Activated T-cell treated with anti-CD3 and anti-CD28 coated beads, Interleukin-2, amount 50 U/mL, for 72 hours (primary cell): ENCODE measurements at regions not wholly inside any gene's neighbourhood (a gene's known extent, or its start where the extent isn't known, plus 50 kb on each side); places are given as distances from the start of the nearest gene placed in this dataset.

Source experiments
- ATAC-seq, 2 donors: fragments of 150-1000 bp; cut with Tn5 transposase; replicated peaks in 1 of 2; 2 replicates each; pipeline ENCODE4 v1.10.0; 2021; ENCODE audit warnings: moderate library complexity in 2 of 2, mild to moderate bottlenecking in 1 of 2
- DNase-seq, 2 donors: peaks; one replicate each; pipeline ENCODE4 v3.0.0; 2021 to 2022; ENCODE audit warnings: mixed read lengths in 1 of 2
- H3K27ac Mint-ChIP-seq: one replicate; pipeline ENCODE4 v1.8.0; 2022; ENCODE audit warnings: mild to moderate bottlenecking, moderate library complexity, mixed read lengths
- H3K27me3 Mint-ChIP-seq: one replicate; pipeline ENCODE4 v1.8.0; 2022; ENCODE audit warnings: low read depth, mixed read lengths
- H3K36me3 Mint-ChIP-seq, 2 donors: one replicate each; pipeline ENCODE4 v1.8.0; 2022; ENCODE audit warnings: mixed read lengths in 2 of 2, mild to moderate bottlenecking in 1 of 2; ENCODE audit not compliant: insufficient read depth in 2 of 2
- H3K4me1 Mint-ChIP-seq: one replicate; pipeline ENCODE4 v1.8.0; 2022; ENCODE audit warnings: low read depth, mixed read lengths
- H3K4me3 Mint-ChIP-seq, 2 donors: one replicate each; pipeline ENCODE4 v1.8.0; 2022; ENCODE audit warnings: mild to moderate bottlenecking in 2 of 2, mixed read lengths in 2 of 2, moderate library complexity in 2 of 2
- H3K9me3 Mint-ChIP-seq, 2 donors: one replicate each; pipeline ENCODE4 v1.8.0; 2022; ENCODE audit warnings: mixed read lengths in 2 of 2

- Mint-ChIP-seq H3K4me1 (no peaks in the 10 kb centered on the region), H3K36me3 (no peaks in the 10 kb centered on the region), H3K4me3 (no peak overlapping the region), H3K9me3 (peaks cover 0 to 4% of the 10 kb centered on the region in 2 donors), H3K27ac (no peak overlapping the region), H3K27me3 (peaks cover 15% of the 10 kb centered on the region)
- DNase-seq (no peak), ATAC-seq (no peak)
Observed at GRCh38 chr5:76030343-76030742, 52.8 kb upstream of the SV2C start.

- no peaks in the 10 kb centered on the region for H3K9me3 Mint-ChIP-seq
- H3K27me3 Mint-ChIP-seq = peaks cover 9% of the 10 kb centered on the region
- H3K4me3 Mint-ChIP-seq = no peak overlapping the region
- ATAC-seq (no peak), DNase-seq (no peak)
- no peaks in the 10 kb centered on the region for H3K4me1 Mint-ChIP-seq
- no peak overlapping the region for H3K27ac Mint-ChIP-seq
- no peaks in the 10 kb centered on the region for H3K36me3 Mint-ChIP-seq
Observed at GRCh38 chr5:76029739-76030138, 53.4 kb upstream of the SV2C start.

GRCh38 chr5:76025790-76026189 lies 57.4 kb upstream of the SV2C start:
- no peaks in the 10 kb centered on the region for H3K36me3 Mint-ChIP-seq
- no peak overlapping the region for H3K4me3 Mint-ChIP-seq
- no peak for ATAC-seq
- H3K27ac Mint-ChIP-seq = no peak overlapping the region
- DNase-seq = no peak
- H3K9me3 Mint-ChIP-seq = no peaks in the 10 kb centered on the region
- H3K4me1 Mint-ChIP-seq = no peaks in the 10 kb centered on the region
- peaks cover 6% of the 10 kb centered on the region for H3K27me3 Mint-ChIP-seq

- Mint-ChIP-seq H3K9me3 (no peaks in the 10 kb centered on the region), H3K27me3 (peaks cover 6% of the 10 kb centered on the region), H3K36me3 (no peaks in the 10 kb centered on the region), H3K27ac (no peak overlapping the region), H3K4me1 (no peaks in the 10 kb centered on the region), H3K4me3 (no peak overlapping the region)
- DNase-seq (no peak), ATAC-seq (no peak)
Observed at GRCh38 chr5:76025069-76025468, 58.1 kb upstream of the SV2C start.

GRCh38 chr5:76022611-76023010 lies 60.6 kb upstream of the SV2C start:
- H3K4me3 Mint-ChIP-seq = no peak overlapping the region
- H3K27me3 Mint-ChIP-seq = peaks cover 15% of the 10 kb centered on the region
- ATAC-seq = no peak
- H3K27ac Mint-ChIP-seq = no peak overlapping the region
- no peaks in the 10 kb centered on the region for H3K4me1 Mint-ChIP-seq
- no peaks in the 10 kb centered on the region for H3K36me3 Mint-ChIP-seq
- no peaks in the 10 kb centered on the region for H3K9me3 Mint-ChIP-seq
- no peak for DNase-seq

- Mint-ChIP-seq H3K27ac (no peak overlapping the region), H3K9me3 (no peaks in the 10 kb centered on the region), H3K4me1 (no peaks in the 10 kb centered on the region), H3K36me3 (no peaks in the 10 kb centered on the region), H3K4me3 (no peak overlapping the region), H3K27me3 (peaks cover 15% of the 10 kb centered on the region)
- no peak for ATAC-seq
- DNase-seq = no peak
Observed at GRCh38 chr5:76021936-76022584, 61.1 kb upstream of the SV2C start.

GRCh38 chr5:76016258-76016657 lies 66.9 kb upstream of the SV2C start:
- Mint-ChIP-seq H3K27ac (no peak overlapping the region), H3K36me3 (peaks cover 0 to 2% of the 10 kb centered on the region in 2 donors), H3K27me3 (peaks cover 20% of the 10 kb centered on the region), H3K4me1 (no peaks in the 10 kb centered on the region), H3K9me3 (no peaks in the 10 kb centered on the region), H3K4me3 (no peak overlapping the region)
- ATAC-seq = no peak
- DNase-seq = no peak

GRCh38 chr5:76014005-76014404 lies 69.2 kb upstream of the SV2C start:
- no peak overlapping the region for H3K4me3 Mint-ChIP-seq
- ATAC-seq = no peak
- H3K27ac Mint-ChIP-seq = no peak overlapping the region
- H3K36me3 Mint-ChIP-seq = peaks cover 0 to 2% of the 10 kb centered on the region in 2 donors
- H3K27me3 Mint-ChIP-seq = peaks cover 12% of the 10 kb centered on the region
- DNase-seq = no peak
- no peaks in the 10 kb centered on the region for H3K9me3 Mint-ChIP-seq
- H3K4me1 Mint-ChIP-seq = no peaks in the 10 kb centered on the region

GRCh38 chr5:76007904-76008303 lies 75.3 kb upstream of the SV2C start:
- ATAC-seq (no peak), DNase-seq (no peak)
- H3K4me3 Mint-ChIP-seq = no peak overlapping the region
- peaks cover 22% of the 10 kb centered on the region for H3K27me3 Mint-ChIP-seq
- H3K9me3 Mint-ChIP-seq = no peaks in the 10 kb centered on the region
- no peaks in the 10 kb centered on the region for H3K4me1 Mint-ChIP-seq
- no peak overlapping the region for H3K27ac Mint-ChIP-seq
- H3K36me3 Mint-ChIP-seq = peaks cover 0 to 2% of the 10 kb centered on the region in 2 donors

- Mint-ChIP-seq H3K36me3 (peaks cover 2% of the 10 kb centered on the region in 2 donors), H3K9me3 (peaks cover 7 to 9% of the 10 kb centered on the region in 2 donors), H3K4me1 (no peaks in the 10 kb centered on the region), H3K27ac (no peak overlapping the region), H3K4me3 (no peak overlapping the region), H3K27me3 (peaks cover 19% of the 10 kb centered on the region)
- ATAC-seq (no peak), DNase-seq (no peak)
Observed at GRCh38 chr5:76000582-76000981, 82.6 kb upstream of the SV2C start.

GRCh38 chr5:75993643-75994520 lies 89.3 kb upstream of the SV2C start:
- peaks cover 2% of the 10 kb centered on the region in 2 donors for H3K36me3 Mint-ChIP-seq
- ATAC-seq (no peak), DNase-seq (no peak)
- H3K27me3 Mint-ChIP-seq = peaks cover 11% of the 10 kb centered on the region
- H3K9me3 Mint-ChIP-seq = peaks cover 7 to 8% of the 10 kb centered on the region in 2 donors
- no peak overlapping the region for H3K27ac Mint-ChIP-seq
- H3K4me1 Mint-ChIP-seq = no peaks in the 10 kb centered on the region
- no peak overlapping the region for H3K4me3 Mint-ChIP-seq

GRCh38 chr5:75993183-75993582 lies 90.0 kb upstream of the SV2C start:
- H3K27me3 Mint-ChIP-seq = peaks cover 11% of the 10 kb centered on the region
- no peak overlapping the region for H3K27ac Mint-ChIP-seq
- H3K4me3 Mint-ChIP-seq = no peak overlapping the region
- H3K36me3 Mint-ChIP-seq = peaks cover 2% of the 10 kb centered on the region in 2 donors
- no peaks in the 10 kb centered on the region for H3K4me1 Mint-ChIP-seq
- DNase-seq (no peak), ATAC-seq (no peak)
- peaks cover 2 to 5% of the 10 kb centered on the region in 2 donors for H3K9me3 Mint-ChIP-seq

GRCh38 chr5:75992753-75993152 lies 90.4 kb upstream of the SV2C start:
- ATAC-seq (no peak), DNase-seq (no peak)
- Mint-ChIP-seq H3K36me3 (peaks cover 2% of the 10 kb centered on the region in 2 donors), H3K27ac (no peak overlapping the region), H3K4me3 (no peak overlapping the region), H3K9me3 (peaks cover 2 to 5% of the 10 kb centered on the region in 2 donors), H3K4me1 (no peaks in the 10 kb centered on the region), H3K27me3 (peaks cover 11% of the 10 kb centered on the region)
